GM18909 (cell line): ENCODE measurements at regions not wholly inside any gene's neighbourhood (a gene's known extent, or its start where the extent isn't known, plus 50 kb on each side); places are given as distances from the start of the nearest gene placed in this dataset.
"Not testable (repeated sequence)": the region's sequence is repeated elsewhere in the genome, so short reads cannot be mapped to it uniquely, and the experiment has no call there.

Source experiments
- ATAC-seq: cut with Tn5 transposase; IDR thresholded peaks from one replicate; pipeline ENCODE4 v1.9.1; 2021; ENCODE audit warnings: mild to moderate bottlenecking; ENCODE audit not compliant: unreplicated experiment, poor library complexity

DNA sequence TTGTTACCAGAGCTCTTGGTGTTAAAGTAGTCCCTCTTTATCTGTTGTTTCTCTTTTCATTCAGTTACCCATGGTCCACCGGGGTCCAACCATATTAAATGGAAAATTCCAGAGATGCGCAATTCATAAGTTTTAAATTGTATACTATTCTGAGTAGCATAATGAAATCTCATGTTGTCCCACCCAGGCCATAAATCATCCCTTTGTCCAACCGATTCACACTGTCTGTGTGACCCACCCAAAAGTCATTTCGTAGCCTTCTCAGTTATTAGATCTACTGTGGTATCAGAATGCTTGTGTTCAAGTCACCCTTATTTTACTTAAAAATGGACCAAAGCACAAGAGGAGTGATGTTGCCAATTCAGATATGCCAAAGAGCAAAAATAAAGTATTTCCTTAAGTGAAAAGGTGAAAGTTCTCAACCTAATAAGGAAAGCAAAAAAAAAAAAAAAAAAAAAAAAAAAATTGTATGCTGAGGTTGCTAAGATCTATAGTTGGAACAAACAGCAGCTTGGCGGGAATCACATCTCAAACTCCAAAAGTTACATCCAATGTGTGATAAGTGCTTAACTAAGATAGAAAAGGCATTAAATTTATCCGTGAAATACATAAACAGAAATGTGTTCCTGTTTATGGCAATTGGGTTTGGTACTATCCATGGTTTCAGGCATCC lies 106.8 kb upstream of the GPBP1 start:
- no peak for ATAC-seq

DNA sequence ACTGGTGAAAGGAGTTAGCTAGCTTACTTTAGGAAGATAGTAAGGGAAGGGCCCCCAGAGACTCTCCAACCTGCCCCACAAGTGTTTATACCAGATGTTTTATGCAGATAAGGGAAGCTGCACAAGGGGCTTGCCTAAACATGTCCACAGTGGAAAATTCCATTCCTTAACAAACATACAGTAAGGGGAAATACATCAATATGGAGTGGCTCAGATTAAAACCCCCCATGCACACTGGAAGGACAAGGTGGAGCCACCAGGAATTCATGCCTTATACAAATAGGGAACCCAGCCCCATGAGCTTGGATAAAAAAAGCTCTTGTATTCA lies 106.3 kb upstream of the GPBP1 start:
- no peak for ATAC-seq

DNA sequence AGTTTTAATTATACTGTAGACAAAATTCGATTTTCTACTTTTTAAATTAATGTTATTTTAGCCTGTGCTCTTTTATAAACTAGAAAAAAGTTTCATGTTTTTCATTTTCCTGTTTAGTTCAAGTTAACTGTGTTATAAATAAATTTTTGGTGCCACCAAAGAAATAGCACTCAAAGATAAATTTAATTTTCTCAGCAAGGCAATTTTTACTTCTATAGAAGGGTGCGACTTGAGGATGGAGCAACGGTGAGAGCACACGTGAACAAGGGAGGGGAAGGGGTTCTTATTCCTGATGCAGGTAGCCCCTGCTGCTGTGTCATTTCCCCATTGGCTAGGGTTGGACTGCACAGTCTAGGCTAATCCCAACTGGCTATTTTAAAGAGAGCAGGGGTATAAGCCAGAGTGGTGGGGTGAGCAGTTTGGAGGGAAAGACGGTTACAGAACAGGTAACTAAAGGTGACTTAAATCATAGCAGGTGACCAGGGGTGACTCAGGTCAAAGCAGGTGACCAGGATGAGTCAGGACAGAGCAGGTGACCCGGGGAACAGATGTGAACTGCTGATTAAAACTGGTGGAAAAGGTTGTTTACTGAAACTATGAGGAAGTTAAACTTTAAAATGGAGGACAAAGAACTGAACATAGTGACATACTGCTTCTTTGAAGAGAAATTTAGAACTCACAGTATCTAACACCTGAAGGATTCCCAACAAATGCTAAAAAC lies 104.6 kb upstream of the GPBP1 start:
- ATAC-seq, result no peak

DNA sequence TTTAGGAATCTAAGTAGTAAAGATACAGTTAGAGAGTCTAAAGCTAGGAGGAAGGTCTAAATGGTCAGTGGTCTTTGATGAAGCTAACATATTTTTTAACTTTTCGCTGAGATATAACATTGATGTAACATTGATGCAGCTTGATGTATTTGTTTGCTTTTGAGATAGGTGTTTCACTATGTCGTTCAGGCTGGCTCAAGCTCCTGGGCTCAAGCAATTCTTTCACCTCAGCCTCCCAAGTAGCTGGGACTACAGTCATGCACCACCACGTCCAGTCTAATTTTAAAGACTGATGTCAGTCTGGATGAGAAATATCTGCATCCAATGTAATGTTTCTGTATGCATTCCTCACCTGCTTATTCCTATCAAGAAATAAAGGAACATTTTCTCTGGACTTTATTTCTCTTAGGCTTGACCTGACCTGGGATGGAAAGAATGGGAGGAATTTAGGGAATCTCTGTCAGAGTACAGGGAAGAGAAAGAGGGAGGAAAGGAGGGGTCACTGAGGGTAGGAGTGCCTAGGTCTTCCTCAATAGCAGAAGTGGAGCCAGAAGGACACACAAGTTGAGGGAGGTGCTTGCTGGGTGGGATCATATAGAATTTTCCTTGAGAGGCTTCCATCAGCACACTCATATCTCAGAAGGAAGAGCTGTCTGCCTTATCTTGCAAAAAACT lies 101.5 kb upstream of the GPBP1 start:
- ATAC-seq, result no peak

DNA sequence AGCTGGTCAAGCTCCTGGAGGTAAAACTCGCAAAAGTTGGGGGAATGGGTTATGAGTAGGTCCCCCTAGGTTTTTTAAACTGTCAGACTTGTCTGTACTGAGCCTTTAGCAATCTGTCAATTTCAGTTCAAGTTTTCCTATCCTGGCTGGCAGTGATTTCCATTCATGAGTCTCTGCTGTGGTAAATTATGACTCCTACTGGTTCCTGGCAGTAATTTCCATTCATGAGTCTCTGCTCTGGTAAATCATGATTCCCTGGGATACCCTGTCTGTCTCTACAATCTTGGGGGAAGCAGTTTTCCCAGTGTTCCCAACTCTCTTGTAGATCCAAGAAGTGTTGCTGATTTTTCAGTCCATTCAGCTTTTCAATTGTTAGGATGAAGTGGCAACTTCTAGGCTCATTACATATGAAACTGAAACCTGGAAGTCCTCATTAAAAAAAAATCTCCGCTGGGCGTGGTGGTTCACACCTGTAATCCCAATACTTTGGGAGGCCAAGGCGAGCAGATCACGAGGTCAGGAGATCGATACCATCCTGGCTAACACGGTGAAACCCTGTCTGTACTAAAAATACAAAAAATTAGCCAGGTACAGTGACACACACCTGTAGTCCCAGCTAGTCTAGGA lies 91.3 kb upstream of the GPBP1 start:
- no peak for ATAC-seq

DNA sequence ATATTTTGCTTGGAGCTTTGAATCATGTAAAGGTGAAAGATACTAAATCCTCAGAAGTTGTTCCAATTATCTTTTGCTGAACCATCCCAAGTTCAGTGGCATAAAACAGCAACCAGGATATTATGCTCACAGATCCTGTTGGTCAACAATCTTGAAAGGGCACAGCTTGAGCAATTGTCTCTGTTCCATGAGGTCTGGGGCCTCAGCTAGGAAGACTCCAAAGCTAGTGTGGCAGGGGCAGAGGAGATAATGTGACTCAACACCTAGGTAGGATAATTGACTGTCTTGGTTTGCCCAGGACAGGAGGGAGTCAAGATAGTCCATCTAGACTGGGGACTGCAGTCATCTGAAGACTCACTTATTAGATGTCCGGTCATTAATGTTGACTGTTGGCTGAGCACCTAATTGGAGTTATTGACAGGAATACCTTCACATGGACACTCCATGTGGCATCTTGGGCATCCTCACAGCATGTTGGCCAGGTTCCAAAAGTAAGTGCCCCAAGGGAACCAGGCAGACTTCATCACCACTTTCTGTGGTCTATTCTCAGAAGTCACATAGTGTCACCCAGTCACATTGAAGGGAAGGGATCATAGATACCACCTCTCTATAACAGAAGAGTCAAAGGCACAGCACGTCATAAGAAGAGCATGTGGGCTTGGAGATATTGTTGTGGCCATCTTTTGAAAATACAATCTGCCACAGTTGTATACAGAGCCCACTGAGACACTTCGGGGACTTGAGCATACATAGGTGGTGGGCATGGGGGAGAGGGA lies 88.4 kb upstream of the GPBP1 start:
- ATAC-seq, result no peak

DNA sequence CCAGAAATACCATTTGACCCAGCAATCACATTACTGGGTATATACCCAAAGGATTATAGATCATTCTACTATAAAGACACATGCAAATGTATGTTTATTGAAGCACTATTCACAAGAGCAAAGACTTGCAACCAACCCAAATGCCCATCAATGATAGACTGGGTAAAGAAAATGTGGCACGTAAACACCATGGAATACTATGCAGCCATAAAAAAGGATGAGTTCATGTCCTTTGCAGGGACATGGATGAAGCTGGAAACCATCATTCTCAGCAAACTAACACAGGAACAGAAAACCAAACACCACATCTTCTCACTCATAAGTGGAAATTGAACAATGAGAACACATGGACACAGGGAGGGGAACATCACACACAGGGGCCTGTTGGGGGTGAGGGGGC lies 85.9 kb upstream of the GPBP1 start:
- ATAC-seq, result not testable (repeated sequence)

DNA sequence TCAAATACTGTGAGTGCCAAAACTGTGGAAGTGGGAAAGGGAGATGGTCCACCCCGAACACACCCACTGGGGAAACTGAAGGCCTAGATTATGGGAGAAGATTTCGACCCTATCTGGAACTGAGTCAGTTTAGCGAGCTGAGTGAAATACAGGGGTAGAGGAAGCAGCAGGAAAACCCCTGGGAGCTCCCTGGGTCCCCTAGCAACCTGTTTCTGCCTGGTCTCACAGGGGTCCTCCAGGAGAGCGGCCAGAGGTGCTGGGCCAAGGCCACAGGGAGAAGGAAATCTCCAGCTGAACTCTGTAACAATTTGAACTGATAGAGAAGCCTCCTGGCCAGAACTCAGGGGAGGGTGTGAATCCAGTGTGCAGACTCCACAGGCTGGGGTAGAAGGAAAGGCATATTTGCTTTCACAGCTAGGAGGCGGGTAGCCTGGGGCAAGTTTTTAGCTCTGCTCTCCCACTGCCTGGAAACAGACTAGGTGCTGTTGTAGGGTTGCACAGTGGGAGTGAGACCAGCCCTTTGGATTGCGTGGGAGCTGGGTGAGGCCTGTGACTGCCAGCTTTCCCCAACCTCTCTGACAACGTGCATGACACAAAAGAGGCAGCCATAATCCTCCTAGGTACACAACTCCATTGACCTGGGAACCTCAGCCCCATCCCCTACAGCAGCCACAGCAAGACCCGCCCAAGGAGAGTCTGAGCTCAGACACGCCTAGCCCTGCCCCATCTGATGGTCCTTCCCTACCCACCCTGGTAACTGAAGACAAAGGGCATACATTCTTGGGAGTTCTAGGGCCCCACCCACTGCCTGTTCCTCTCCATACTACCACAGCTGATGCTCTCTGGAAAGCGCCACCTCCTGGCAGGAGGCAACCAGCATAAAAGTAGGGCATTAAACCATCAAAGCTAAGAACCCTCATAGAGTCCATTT lies 78.8 kb upstream of the GPBP1 start:
- ATAC-seq, result no peak

DNA sequence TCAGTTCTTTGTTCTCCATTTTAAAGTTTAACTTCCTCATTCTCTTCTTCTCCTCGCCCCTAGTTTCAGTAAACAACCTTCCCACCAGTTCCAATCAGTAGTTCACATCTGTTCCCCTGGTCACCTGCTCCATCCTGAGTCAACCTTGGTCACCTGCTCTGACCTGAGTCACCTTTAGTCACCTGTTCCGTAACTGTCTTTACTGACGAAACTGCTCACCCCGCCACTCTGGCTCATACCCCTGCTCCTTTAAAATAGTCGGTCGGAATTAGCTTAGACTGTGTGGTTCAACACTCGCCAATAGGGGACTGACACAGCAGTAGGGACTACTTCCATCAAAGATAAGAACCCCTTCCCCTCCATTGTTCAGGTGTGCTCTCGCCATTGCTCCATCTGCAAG lies 76.3 kb upstream of the GPBP1 start:
- no peak for ATAC-seq

DNA sequence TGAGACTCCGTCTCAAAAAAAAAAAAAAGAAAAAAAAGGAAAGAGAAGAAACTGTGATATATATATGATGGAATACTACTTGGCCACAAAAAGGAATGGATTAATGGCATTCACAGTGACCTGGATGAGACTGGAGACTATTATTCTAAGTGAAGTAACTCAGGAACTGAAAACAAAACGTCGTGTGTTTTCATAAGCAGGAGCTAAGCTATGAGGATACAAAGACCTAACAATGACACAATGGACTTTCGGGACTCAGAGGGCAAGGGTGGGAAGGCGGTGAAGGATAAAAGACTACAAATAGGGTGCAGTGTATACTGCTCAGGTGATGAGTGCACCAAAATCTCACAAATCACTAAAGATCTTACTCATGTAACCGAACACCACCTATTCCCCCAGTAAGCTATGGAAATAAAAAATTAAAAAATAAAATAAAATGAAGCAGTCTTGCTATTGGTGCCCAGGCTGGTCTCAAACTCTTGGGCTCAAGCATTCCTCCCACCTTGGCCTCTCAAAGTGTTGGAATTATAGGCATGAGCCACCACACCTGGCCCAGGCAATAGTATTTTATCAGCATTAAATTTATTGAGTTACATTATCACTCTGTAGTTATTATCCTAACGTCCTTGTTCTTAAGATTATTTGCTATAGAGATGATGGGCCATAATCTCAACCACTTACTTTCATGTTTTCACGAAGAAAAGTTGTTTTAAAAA lies 71.5 kb upstream of the GPBP1 start:
- no peak for ATAC-seq

DNA sequence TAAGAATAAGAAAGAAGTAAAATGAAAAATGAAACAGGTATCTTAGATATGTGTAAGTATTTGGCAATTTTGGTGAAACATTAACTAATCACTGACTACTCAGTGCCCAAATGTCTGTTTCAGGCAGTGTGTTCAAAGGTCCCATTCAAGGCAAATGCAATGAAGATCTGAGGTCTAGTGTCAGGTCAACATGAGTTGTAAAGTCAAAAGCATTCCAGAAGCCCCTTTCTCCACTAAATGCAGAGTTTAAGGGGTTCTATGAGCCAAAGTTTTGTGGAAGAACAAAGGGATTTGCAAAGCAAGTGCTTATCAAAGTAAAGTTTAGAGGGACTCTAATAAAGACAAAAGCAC lies 71.0 kb upstream of the GPBP1 start:
- no peak for ATAC-seq

DNA sequence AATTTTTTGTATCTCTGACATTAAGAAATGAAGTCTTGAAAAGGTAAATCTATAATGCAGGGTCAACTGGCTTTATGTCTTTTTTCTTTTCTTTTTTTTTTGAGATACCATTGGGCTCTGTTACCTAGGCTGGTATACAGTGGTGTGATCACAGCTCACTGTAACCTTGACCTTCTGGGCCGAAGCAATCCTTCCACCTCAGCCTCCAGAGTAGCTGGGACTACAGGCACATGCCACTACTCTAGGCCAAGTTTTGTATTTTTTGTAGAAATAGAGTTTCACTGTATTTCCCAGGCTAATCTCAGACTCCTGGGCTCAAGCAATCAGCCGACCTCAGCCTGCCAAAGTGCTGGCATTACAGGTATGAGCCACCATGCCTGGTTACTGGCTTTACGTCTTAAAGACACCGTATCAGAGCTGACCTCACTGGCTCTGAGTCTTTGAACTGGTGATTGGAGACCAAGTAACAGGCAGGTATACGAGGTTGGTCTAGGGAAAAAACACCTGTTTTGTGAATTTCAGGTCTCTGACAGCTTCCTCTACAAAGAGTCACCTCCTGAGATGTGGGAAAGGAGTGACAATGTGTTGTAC lies 70.4 kb upstream of the GPBP1 start:
- ATAC-seq, result no peak

DNA sequence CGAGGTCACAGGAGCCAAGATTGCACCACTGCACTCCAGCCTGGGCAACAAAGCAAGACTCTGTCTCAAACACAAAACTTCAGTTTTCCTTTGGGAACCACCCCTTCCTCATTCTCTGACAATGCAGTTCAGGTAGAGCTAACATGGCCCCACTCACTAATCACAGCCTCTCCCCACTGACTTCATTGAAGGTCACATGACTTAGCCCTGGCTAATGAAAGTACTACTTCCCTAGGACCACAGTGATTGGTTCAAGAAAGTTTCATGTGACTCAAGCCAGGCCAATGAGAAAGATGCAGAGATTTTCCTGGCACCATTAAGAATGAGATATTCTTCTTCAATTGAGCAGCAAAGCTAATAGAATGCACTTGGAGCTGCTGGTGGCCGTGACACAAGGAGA lies 67.2 kb upstream of the GPBP1 start:
- ATAC-seq, result no peak

DNA sequence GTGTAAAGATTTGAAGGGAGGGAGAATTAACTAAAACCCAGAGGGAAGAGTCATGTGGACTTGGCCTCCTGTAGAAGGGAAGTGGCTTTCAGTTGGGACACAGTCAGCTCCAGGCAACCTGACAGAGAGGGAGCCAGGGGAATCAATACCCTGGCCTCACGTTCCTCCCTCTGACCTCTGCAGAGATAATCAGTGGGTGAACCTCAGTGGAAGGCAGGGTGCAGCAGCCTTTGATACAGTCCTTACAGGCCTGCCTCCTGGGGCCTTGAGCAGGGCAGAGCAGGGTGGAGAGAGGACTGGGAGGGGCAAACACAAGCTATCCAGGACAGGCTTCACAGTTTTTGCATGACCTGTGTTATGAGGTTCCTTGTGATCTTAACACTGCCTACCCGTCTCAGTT lies 61.9 kb upstream of the GPBP1 start:
- no peak for ATAC-seq

DNA sequence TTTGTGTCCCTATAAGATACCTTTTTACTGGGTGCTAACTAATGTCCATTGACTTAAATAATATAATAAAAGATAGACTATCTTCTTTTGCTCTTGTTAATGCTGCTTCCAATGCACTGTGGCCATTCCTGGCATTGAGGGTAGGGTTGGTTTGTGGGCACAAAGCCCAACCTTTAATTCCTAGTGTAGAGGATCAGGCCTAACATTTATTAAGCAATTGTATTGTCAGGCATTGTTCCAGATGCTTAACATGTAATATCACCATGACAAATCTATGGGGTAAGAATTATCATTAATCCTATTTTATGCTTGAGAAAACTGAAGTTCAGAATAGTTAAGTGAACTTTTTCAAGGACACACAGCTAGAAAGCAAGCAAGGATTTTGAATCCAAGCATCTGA lies 60.4 kb upstream of the GPBP1 start:
- ATAC-seq, result no peak

DNA sequence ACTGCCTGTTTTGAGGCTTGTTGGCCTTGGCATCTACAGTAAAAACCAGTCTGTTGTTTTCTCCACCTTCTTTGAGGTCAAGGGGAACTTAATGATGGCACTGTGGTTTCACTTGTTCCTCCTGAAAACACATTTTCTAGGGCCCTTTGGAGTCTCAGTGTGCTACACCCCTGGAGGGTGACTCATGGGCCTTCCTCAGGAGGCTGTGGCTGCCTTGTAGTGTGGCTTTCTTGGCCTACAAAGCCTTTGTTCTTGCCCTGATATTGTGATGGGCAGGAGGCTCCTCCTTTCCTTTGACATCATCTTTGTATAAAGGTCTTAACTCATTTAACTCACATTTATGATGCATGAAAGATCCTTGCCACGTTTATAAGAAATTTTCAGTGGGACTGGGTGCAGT lies 56.3 kb upstream of the GPBP1 start:
- ATAC-seq, result no peak

DNA sequence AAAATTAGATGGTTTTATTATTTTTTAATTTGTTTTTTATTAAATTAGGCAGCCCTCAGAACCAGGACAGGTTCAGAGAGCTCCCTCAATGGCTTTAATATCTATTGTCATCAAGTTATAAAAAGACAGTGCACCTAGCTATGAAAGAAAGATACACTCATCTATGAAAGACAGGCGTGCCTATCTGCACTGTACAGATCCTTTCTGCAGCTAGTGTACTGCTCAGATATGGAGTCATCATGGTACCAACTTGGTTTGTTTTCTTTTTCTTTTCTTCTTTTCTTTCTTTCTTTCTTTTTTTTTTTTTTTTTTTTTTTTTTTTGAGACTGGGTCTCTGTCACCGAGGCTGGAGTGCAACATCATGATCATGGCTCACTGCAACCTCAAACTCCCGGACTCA lies 54.8 kb upstream of the GPBP1 start:
- ATAC-seq, result no peak

DNA sequence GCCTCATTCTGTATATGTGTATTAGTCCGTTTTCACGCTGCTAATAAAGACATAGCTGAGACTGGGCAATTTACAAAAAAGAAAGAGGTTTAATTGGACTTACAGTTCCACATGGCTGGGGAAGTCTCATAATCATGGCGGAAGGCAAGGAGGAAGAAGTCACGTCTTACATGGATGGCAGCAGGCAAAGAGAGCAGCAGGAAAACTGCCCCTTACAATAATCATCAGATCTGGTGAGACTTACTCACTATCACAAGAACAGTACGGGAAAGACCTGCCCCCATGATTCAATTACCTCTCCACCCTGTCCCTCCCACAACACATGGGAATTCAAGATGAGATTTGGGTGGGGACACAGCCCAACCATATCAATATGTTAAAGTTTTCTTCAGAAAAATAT lies 49.8 kb upstream of the GPBP1 start:
- ATAC-seq, result no peak
